Psoas muscle (tissue), 7 donors: ENCODE measurements at regions not wholly inside any gene's neighbourhood (a gene's known extent, or its start where the extent isn't known, plus 50 kb on each side); places are given as distances from the start of the nearest gene placed in this dataset.

Experiments used
- ATAC-seq, 4 donors: fragments of 200-7000 bp; cut with Tn5 transposase; one replicate each; pipeline ENCODE4 v1.9.1; 2020; ENCODE audit warnings: moderate library complexity in 3 of 4, mild to moderate bottlenecking in 2 of 4
- DNase-seq, 2 donors: peaks; one replicate each; pipeline ENCODE4 v3.0.0-alpha.2; 2020
- H3K27ac ChIP-seq: fragments of 200-600 bp; one replicate; pipeline ENCODE4 v1.8.0; 2022
- H3K27me3 ChIP-seq, 3 donors: fragments of 200-600 bp in 1 of 3; one replicate each; pipeline versions ENCODE4 v1.6.1 to v1.8.0; 2013 to 2022; ENCODE audit warnings: low read length in 2 of 3, mild to moderate bottlenecking in 2 of 3, moderate library complexity in 1 of 3; ENCODE audit not compliant: insufficient read depth in 3 of 3
- H3K36me3 ChIP-seq, 2 donors: fragments of 200-600 bp in 1 of 2; one replicate each; pipeline versions ENCODE4 v1.6.1 to v1.8.0; 2013 to 2022; ENCODE audit warnings: low read depth in 1 of 2, mild to moderate bottlenecking in 1 of 2, moderate library complexity in 1 of 2; ENCODE audit not compliant: insufficient read depth in 1 of 2
- H3K4me1 ChIP-seq: fragments of 200-600 bp; one replicate; pipeline ENCODE4 v1.8.0; 2022
- H3K4me3 ChIP-seq: fragments of 200-600 bp; one replicate; pipeline ENCODE4 v1.8.0; 2022; ENCODE audit warnings: mild to moderate bottlenecking
- H3K9me3 ChIP-seq: fragments of 200-600 bp; one replicate; pipeline ENCODE4 v1.8.0; 2022
- CTCF ChIP-seq: fragments of 200-600 bp; IDR thresholded peaks from one replicate; pipeline ENCODE4 v1.8.0; 2022; ENCODE audit warnings: antibody characterized with exemption
- WGBS, 3 donors: extraction: QIAGEN DNeasy Blood & Tissue Kit; methylation state at CpG; one replicate each; pipeline versions ENCODE4 v1.1.6 to v1.1.7; 2013; 5-methylcytosine and 5-hydroxymethylcytosine counted together
- intact Hi-C, 2 donors: fragments of 100-400 bp; cut with DNase I; formaldehyde crosslinking; loops; one replicate each; pipeline versions ENCODE4 v1.11.0 to v1.14.2; 2022
- donor health status: healthy with polysubstance abuse.
- donor health status: DM: no; HTN: no; CAD: no; lungs with moderate emphysema.
- donor health status: Bipolar disorder and iron deficiency.
- donor health status: healthy.
- donor health status: DM: yes; HTN: yes; CAD: no.
- donor health status: DM: no; HTN: no; CAD: no.
- donor health status: DM: yes; HTN: yes; CAD: no.

GRCh38 chr9:103898550-103898949, 195.6 kb upstream of the SMC2 start:
- no peaks in the 10 kb centered on the region for H3K36me3 ChIP-seq
- no peak for ATAC-seq
- no peaks in the 10 kb centered on the region for H3K9me3 ChIP-seq
- intact Hi-C loops: no loop called here
- no peak for DNase-seq
- no peaks in the 10 kb centered on the region for H3K4me1 ChIP-seq
- H3K27ac ChIP-seq: no peak overlapping the region
- 45 to 69% (median 58%) methylated on average over 1 of the region's 1 CpG for WGBS, 3 donors
- no peaks in the 10 kb centered on the region for H3K27me3 ChIP-seq
- no peak overlapping the region for H3K4me3 ChIP-seq
- no peak for TF ChIP-seq CTCF

GRCh38 chr9:103899866-103900265, 194.2 kb upstream of the SMC2 start:
- no peak overlapping the region for H3K4me3 ChIP-seq
- H3K27ac ChIP-seq: no peak overlapping the region
- DNase-seq (no peak), ATAC-seq (no peak)
- no peaks in the 10 kb centered on the region for H3K36me3 ChIP-seq
- no peaks in the 10 kb centered on the region for H3K9me3 ChIP-seq
- no peaks in the 10 kb centered on the region for H3K4me1 ChIP-seq
- 34 to 56% (median 41%) methylated on average over 1 of the region's 1 CpG for WGBS, 3 donors
- intact Hi-C loops: no loop called here
- no peak for TF ChIP-seq CTCF
- no peaks in the 10 kb centered on the region for H3K27me3 ChIP-seq

GRCh38 chr9:103900466-103900865, 193.6 kb upstream of the SMC2 start:
- WGBS, 3 donors: 14 to 19% (median 18%) methylated on average over 2 of the region's 2 CpGs
- Histone ChIP-seq H3K36me3 (no peaks in the 10 kb centered on the region), H3K27me3 (no peaks in the 10 kb centered on the region), H3K27ac (no peak overlapping the region), H3K4me3 (no peak overlapping the region), H3K4me1 (no peaks in the 10 kb centered on the region), H3K9me3 (no peaks in the 10 kb centered on the region)
- ATAC-seq (no peak), DNase-seq (no peak)
- no peak for TF ChIP-seq CTCF
- intact Hi-C loops: no loop called here

DNA sequence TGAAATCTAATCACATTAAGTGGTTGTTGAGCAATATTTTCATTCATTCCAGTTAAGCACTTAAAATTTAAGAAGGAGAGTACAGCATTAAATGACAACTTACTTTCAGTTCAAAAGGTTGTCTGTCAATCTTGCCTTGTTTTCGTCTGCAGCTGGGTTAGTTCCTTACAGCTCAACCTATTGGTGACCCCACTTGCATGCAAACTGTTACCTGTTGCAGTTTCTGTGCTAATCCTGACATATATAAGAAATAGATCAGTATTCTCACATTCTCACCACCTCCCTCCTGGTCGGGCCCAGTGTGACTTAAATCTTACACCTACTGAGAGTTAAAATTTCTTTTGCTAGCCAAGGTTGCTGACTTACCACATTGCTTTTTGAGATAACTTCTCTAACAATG, 191.8 kb upstream of the SMC2 start:
- intact Hi-C loops: no loop called here
- H3K4me3 ChIP-seq: no peak overlapping the region
- no peak overlapping the region for H3K27ac ChIP-seq
- H3K36me3 ChIP-seq: no peaks in the 10 kb centered on the region
- DNase-seq (no peak), ATAC-seq (no peak)
- H3K27me3 ChIP-seq: no peaks in the 10 kb centered on the region
- 72 to 83% (median 75%) methylated on average over 2 of the region's 2 CpGs for WGBS, 3 donors
- no peak for TF ChIP-seq CTCF
- no peaks in the 10 kb centered on the region for H3K4me1 ChIP-seq
- H3K9me3 ChIP-seq: no peaks in the 10 kb centered on the region

DNA sequence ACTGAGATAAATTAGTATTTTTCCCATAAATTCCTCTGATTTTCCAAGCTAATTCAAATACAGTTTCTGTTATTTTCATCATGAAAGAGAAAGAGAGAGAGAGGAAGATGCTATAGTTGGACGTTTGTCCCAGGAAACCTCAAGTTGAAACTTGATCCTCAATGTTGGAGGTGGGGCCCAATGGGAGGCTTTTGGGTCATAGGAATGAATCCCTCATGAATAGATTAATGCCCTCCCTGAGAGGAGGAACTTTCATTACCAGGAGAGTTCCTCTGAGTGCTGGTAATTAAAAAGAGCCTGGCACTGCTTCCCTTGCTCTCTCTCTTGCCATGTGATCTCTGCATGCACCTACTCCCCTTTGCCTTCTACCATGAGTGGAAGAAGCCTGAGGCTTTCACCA, 189.9 kb upstream of the SMC2 start:
- Histone ChIP-seq H3K36me3 (no peaks in the 10 kb centered on the region), H3K27ac (no peak overlapping the region), H3K4me3 (no peak overlapping the region), H3K9me3 (no peaks in the 10 kb centered on the region), H3K27me3 (no peaks in the 10 kb centered on the region), H3K4me1 (no peaks in the 10 kb centered on the region)
- 0 to 10% (median 6%) methylated on average over 1 of the region's 1 CpG for WGBS, 3 donors
- no peak for ATAC-seq
- intact Hi-C loops: no loop called here
- no peak for TF ChIP-seq CTCF
- no peak for DNase-seq
